GM13977 (cell line): ENCODE measurements at regions not wholly inside any gene's neighbourhood (a gene's known extent, or its start where the extent isn't known, plus 50 kb on each side); places are given as distances from the start of the nearest gene placed in this dataset.

Experiments
- DNase-seq: peaks from one replicate; pipeline ENCODE4 v3.0.0; 2012; ENCODE audit warnings: low spot score
- CTCF ChIP-seq: IDR thresholded peaks from 2 replicates; pipeline ENCODE4 v1.5.1; 2012; ENCODE audit warnings: mild to moderate bottlenecking, control low read depth; ENCODE audit not compliant: insufficient read depth; ENCODE audit errors: extremely low read depth, missing control alignments
- in situ Hi-C: fragments of 300-500 bp; cut with MboI; formaldehyde crosslinking; loops from one replicate; pipeline ENCODE4 v1.12.0; 2022; ENCODE audit warnings: low sequenced_read_pairs, low pct_unique_long_range_greater_than_20kb, mixed read lengths, inconsistent platforms; ENCODE audit not compliant: unreplicated experiment

- DNase-seq, result no peak
- in situ Hi-C loops, result no loop called here
- TF ChIP-seq CTCF, result no peak
These were observed 62.4 kb upstream of the SLC66A3 start for GRCh38 chr2:11092701-11093335.

- no peak for TF ChIP-seq CTCF
- no peak for DNase-seq
- in situ Hi-C loops, result no loop called here
These were observed 61.8 kb upstream of the SLC66A3 start for GRCh38 chr2:11093467-11093866.

GRCh38 chr2:11094021-11094810, 61.1 kb upstream of the SLC66A3 start:
- no peak for DNase-seq
- no peak for TF ChIP-seq CTCF
- in situ Hi-C loops, result no loop called here

- in situ Hi-C loops, result no loop called here
- DNase-seq, result no peak
- TF ChIP-seq CTCF, result no peak
These were observed 58.7 kb upstream of the SLC66A3 start for GRCh38 chr2:11096591-11096990.

- in situ Hi-C loops, result no loop called here
- no peak for TF ChIP-seq CTCF
- no peak for DNase-seq
These were observed 58.1 kb upstream of the SLC66A3 start for GRCh38 chr2:11097038-11097720.

- no peak for TF ChIP-seq CTCF
- in situ Hi-C loops, result no loop called here
- no peak for DNase-seq
These were observed 57.3 kb upstream of the SLC66A3 start for GRCh38 chr2:11097854-11098387.
